DND-41 (cell line): ENCODE measurements at regions not wholly inside any gene's neighbourhood (a gene's known extent, or its start where the extent isn't known, plus 50 kb on each side); places are given as distances from the start of the nearest gene placed in this dataset.

Experiments used
- ATAC-seq: fragments of 200-7000 bp; cut with Tn5 transposase; 3 replicates; pipeline ENCODE4 v1.9.1; 2021; ENCODE audit warnings: low read depth; ENCODE audit not compliant: insufficient read depth
- DNase-seq: peaks from one replicate; pipeline ENCODE4 v3.0.0-alpha.2; 2020
- H2AFZ ChIP-seq: 2 replicates; pipeline ENCODE4 v1.6.0; 2012; ENCODE audit warnings: low read depth, low read length
- H3K27ac ChIP-seq: 2 replicates; pipeline ENCODE4 v1.5.1; 2012; ENCODE audit warnings: low read length, inconsistent platforms
- H3K27me3 ChIP-seq: fragments of 200-600 bp; sonication (generic); 2 replicates; pipeline ENCODE4 v1.6.0; 2012; ENCODE audit warnings: low read length, mild to moderate bottlenecking, inconsistent platforms; ENCODE audit not compliant: insufficient read depth, poor library complexity
- H3K36me3 ChIP-seq: 2 replicates; pipeline ENCODE4 v1.5.1; 2012; ENCODE audit warnings: low read length, inconsistent platforms; ENCODE audit not compliant: insufficient read depth
- H3K4me1 ChIP-seq: 2 replicates; pipeline ENCODE4 v1.5.1; 2012; ENCODE audit warnings: mild to moderate bottlenecking, low read length; ENCODE audit not compliant: insufficient read depth
- H3K4me2 ChIP-seq: 2 replicates; pipeline ENCODE4 v1.6.0; 2012; ENCODE audit warnings: mild to moderate bottlenecking, moderate library complexity, low read length, inconsistent platforms; ENCODE audit not compliant: insufficient read depth
- H3K4me3 ChIP-seq, 2 experiments: fragments of 200-600 bp in 1 of 2; shearing (Covaris generic) in 1 of 2; 2 replicates each; pipeline ENCODE4 v1.5.1; 2012 to 2016; ENCODE audit warnings: inconsistent platforms in 2 of 2, low read length in 2 of 2, mild to moderate bottlenecking in 2 of 2, low read depth in 1 of 2, moderate library complexity in 1 of 2
- H3K79me2 ChIP-seq: 2 replicates; pipeline ENCODE4 v1.6.0; 2012; ENCODE audit warnings: low read length, inconsistent platforms; ENCODE audit not compliant: insufficient read depth
- H3K9ac ChIP-seq: 2 replicates; pipeline ENCODE4 v1.6.0; 2012; ENCODE audit warnings: low read depth, mild to moderate bottlenecking, inconsistent platforms, low read length, moderate library complexity
- H3K9me3 ChIP-seq: 2 replicates; pipeline ENCODE4 v1.5.1; 2012; ENCODE audit warnings: low read length, moderate library complexity, mild to moderate bottlenecking, inconsistent platforms; ENCODE audit not compliant: insufficient read depth, severe bottlenecking
- H4K20me1 ChIP-seq: 2 replicates; pipeline ENCODE4 v1.6.0; 2012; ENCODE audit warnings: low read length; ENCODE audit not compliant: insufficient read depth
- CTCF ChIP-seq: IDR thresholded peaks from 2 replicates; pipeline ENCODE4 v1.5.1; 2012; ENCODE audit warnings: borderline replicate concordance, low read length, moderate library complexity, mild to moderate bottlenecking; ENCODE audit not compliant: poor library complexity, severe bottlenecking; ENCODE audit errors: extremely low read depth
- EZH2 ChIP-seq: IDR thresholded peaks from 3 replicates; pipeline ENCODE4 v1.6.1; 2012; ENCODE audit warnings: borderline replicate concordance, low read depth, mild to moderate bottlenecking, moderate library complexity, low read length, inconsistent platforms; ENCODE audit not compliant: severe bottlenecking

- Histone ChIP-seq H2AFZ (no peak overlapping the region), H3K4me2 (no peak overlapping the region), H3K9ac (no peak overlapping the region), H3K27me3 (no peaks in the 10 kb centered on the region), H4K20me1 (no peaks in the 10 kb centered on the region), H3K36me3 (no peaks in the 10 kb centered on the region), H3K79me2 (no peaks in the 10 kb centered on the region), H3K27ac (no peak overlapping the region), H3K4me3 (no peak overlapping the region), H3K4me1 (peaks cover 14% of the 10 kb centered on the region), H3K9me3 (no peaks in the 10 kb centered on the region)
- no peak for ATAC-seq
- DNase-seq = no peak
- TF ChIP-seq EZH2 (no peak), CTCF (no peak)
These were observed 416.2 kb upstream of the CDH4 start for GRCh38 chr20:60835876-60836275.

GRCh38 chr20:60837173-60837770, 414.8 kb upstream of the CDH4 start:
- no peaks in the 10 kb centered on the region for H3K79me2 ChIP-seq
- no peak overlapping the region for H3K9ac ChIP-seq
- no peak overlapping the region for H3K4me2 ChIP-seq
- DNase-seq (no peak), ATAC-seq (no peak)
- H3K9me3 ChIP-seq = no peaks in the 10 kb centered on the region
- no peaks in the 10 kb centered on the region for H4K20me1 ChIP-seq
- H3K4me1 ChIP-seq = peaks cover 14% of the 10 kb centered on the region
- no peak overlapping the region for H2AFZ ChIP-seq
- H3K27me3 ChIP-seq = no peaks in the 10 kb centered on the region
- no peaks in the 10 kb centered on the region for H3K36me3 ChIP-seq
- H3K27ac ChIP-seq = no peak overlapping the region
- no peak overlapping the region for H3K4me3 ChIP-seq
- no peak for TF ChIP-seq EZH2

- Histone ChIP-seq H3K4me2 (no peak overlapping the region), H3K4me1 (peaks cover 14% of the 10 kb centered on the region), H3K4me3 (no peak overlapping the region), H3K27ac (no peak overlapping the region), H3K27me3 (no peaks in the 10 kb centered on the region), H3K36me3 (no peaks in the 10 kb centered on the region), H3K9ac (no peak overlapping the region), H3K79me2 (no peaks in the 10 kb centered on the region), H4K20me1 (no peaks in the 10 kb centered on the region), H3K9me3 (no peaks in the 10 kb centered on the region), H2AFZ (no peak overlapping the region)
- no peak for DNase-seq
- TF ChIP-seq EZH2 (no peak), CTCF (no peak)
- no peak for ATAC-seq
These were observed 413.8 kb upstream of the CDH4 start for GRCh38 chr20:60838297-60838696.

- H4K20me1 ChIP-seq = no peaks in the 10 kb centered on the region
- no peaks in the 10 kb centered on the region for H3K27me3 ChIP-seq
- H3K36me3 ChIP-seq = no peaks in the 10 kb centered on the region
- TF ChIP-seq EZH2 (no peak), CTCF (no peak)
- DNase-seq = no peak
- H3K9ac ChIP-seq = no peak overlapping the region
- H3K27ac ChIP-seq = no peak overlapping the region
- H3K79me2 ChIP-seq = no peaks in the 10 kb centered on the region
- no peak overlapping the region for H3K4me2 ChIP-seq
- ATAC-seq = no peak
- H3K9me3 ChIP-seq = no peaks in the 10 kb centered on the region
- H3K4me3 ChIP-seq = no peak overlapping the region
- peaks cover 14% of the 10 kb centered on the region for H3K4me1 ChIP-seq
- no peak overlapping the region for H2AFZ ChIP-seq
These were observed 411.1 kb upstream of the CDH4 start for GRCh38 chr20:60840971-60841370.
